ENCODE measurements at regions not wholly inside any gene's neighbourhood (a gene's known extent, or its start where the extent isn't known, plus 50 kb on each side); places are given as distances from the start of the nearest gene placed in this dataset.

DNA sequence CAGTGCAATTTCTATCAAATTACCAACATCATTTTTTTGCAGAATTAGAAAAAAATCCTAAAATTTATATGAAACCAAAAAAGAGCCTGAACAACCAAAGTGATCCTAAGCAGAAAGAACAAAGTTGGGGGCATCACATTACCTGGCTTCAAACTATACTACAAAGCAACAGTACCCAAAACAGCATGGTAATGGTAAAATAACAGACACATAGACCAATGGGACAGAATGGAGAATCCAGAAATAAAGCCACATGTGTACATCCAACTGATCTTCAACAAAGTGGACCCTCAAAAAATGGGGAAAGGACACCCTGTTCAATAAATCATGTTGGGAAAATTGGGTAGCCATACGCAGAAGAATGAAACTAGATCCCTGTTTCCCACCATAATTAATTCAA, 245.7 kb upstream of the CTAGE1 start:
- H3K27ac ChIP-seq, result no peak overlapping the region
- H3K27me3 ChIP-seq, result no peaks in the 10 kb centered on the region
- DNase-seq (ENCODE audit: low spot score in 2 of 2), result no peak
- no peak for TF ChIP-seq EP300 (IDR thresholded peaks at IDR 0.05)
- 90% methylated on average over 1 of the region's 1 CpG for WGBS
- H3K36me3 ChIP-seq, result no peaks in the 10 kb centered on the region
- no peaks in the 10 kb centered on the region for H3K4me1 ChIP-seq
- peaks cover 14% of the 10 kb centered on the region for H3K9me3 ChIP-seq
- no peak overlapping the region for H3K4me3 ChIP-seq

DNA sequence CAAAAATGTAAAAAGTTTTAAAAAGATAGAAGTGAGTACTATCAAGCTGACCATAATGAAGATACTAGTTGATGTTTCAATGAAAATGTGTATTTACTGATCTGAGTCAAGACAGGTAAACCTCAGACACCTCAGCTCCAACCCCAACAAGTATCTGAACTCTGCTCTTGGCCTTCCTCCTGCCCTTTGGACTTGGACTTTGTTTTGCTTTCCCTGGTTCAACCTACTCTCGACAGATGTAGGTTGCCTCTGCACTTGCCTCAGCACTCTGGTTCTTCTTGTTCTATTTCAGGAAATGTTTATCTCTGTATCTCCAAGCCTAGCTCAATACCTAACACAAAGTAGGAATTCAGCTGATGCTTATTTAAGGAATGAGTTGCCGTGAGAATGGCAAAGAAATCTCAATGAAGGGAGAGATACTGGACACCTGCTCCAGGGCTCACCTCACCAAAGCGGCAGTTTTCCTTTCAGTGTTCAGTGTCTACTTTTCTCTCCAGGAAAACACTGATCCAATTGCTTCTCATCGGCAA, 248.8 kb upstream of the CTAGE1 start:
- no peaks in the 10 kb centered on the region for H3K27me3 ChIP-seq
- no peaks in the 10 kb centered on the region for H3K4me1 ChIP-seq
- H3K9me3 ChIP-seq, result peaks cover 14% of the 10 kb centered on the region
- no peak overlapping the region for H3K27ac ChIP-seq
- 85% methylated on average over 4 of the region's 4 CpGs for WGBS
- no peak for TF ChIP-seq EP300 (IDR thresholded peaks at IDR 0.05)
- TF ChIP-seq POLR2AphosphoS5 (IDR thresholded peaks at IDR 0.05), result no peak
- TF ChIP-seq, protein P1, sequence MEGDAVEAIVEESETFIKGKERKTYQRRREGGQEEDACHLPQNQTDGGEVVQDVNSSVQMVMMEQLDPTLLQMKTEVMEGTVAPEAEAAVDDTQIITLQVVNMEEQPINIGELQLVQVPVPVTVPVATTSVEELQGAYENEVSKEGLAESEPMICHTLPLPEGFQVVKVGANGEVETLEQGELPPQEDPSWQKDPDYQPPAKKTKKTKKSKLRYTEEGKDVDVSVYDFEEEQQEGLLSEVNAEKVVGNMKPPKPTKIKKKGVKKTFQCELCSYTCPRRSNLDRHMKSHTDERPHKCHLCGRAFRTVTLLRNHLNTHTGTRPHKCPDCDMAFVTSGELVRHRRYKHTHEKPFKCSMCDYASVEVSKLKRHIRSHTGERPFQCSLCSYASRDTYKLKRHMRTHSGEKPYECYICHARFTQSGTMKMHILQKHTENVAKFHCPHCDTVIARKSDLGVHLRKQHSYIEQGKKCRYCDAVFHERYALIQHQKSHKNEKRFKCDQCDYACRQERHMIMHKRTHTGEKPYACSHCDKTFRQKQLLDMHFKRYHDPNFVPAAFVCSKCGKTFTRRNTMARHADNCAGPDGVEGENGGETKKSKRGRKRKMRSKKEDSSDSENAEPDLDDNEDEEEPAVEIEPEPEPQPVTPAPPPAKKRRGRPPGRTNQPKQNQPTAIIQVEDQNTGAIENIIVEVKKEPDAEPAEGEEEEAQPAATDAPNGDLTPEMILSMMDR (IDR thresholded peaks at IDR 0.05), result no peak
- TF ChIP-seq POLR2A (IDR thresholded peaks at IDR 0.05), result no peak
- no peak overlapping the region for H3K4me3 ChIP-seq
- no peaks in the 10 kb centered on the region for H3K36me3 ChIP-seq
- no peak for DNase-seq (ENCODE audit: low spot score in 2 of 2)

DNA sequence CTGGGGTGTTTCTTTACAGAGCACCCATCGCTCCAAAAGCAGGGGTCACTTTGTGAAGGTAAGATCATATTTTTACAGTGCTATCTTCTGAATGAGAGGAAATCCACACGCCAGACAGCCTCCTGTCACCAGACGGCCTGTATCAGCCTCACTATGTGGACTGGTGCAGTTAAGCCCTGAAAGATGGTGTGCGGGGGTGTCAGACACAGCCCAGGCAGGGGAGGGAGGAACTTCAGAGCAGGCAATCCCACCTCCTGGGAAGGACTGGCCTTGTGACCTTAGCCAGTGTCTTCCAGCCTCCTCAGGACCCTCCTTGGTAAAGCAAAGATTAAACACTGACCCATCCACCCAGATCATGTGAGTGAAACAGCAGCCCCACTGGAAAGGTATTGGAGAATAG, 249.4 kb upstream of the CTAGE1 start:
- Histone ChIP-seq H3K36me3 (no peaks in the 10 kb centered on the region), H3K27ac (no peak overlapping the region), H3K9me3 (peaks cover 14% of the 10 kb centered on the region), H3K27me3 (no peaks in the 10 kb centered on the region), H3K4me1 (no peaks in the 10 kb centered on the region), H3K4me3 (no peak overlapping the region)
- TF ChIP-seq POLR2A (IDR thresholded peaks at IDR 0.05) (no peak), POLR2AphosphoS5 (IDR thresholded peaks at IDR 0.05) (no peak), EP300 (IDR thresholded peaks at IDR 0.05) (no peak)
- TF ChIP-seq, protein P1 (IDR thresholded peaks at IDR 0.05), result no peak
- DNase-seq (ENCODE audit: low spot score in 2 of 2), result no peak
- WGBS, result 78% methylated on average over 4 of the region's 4 CpGs

DNA sequence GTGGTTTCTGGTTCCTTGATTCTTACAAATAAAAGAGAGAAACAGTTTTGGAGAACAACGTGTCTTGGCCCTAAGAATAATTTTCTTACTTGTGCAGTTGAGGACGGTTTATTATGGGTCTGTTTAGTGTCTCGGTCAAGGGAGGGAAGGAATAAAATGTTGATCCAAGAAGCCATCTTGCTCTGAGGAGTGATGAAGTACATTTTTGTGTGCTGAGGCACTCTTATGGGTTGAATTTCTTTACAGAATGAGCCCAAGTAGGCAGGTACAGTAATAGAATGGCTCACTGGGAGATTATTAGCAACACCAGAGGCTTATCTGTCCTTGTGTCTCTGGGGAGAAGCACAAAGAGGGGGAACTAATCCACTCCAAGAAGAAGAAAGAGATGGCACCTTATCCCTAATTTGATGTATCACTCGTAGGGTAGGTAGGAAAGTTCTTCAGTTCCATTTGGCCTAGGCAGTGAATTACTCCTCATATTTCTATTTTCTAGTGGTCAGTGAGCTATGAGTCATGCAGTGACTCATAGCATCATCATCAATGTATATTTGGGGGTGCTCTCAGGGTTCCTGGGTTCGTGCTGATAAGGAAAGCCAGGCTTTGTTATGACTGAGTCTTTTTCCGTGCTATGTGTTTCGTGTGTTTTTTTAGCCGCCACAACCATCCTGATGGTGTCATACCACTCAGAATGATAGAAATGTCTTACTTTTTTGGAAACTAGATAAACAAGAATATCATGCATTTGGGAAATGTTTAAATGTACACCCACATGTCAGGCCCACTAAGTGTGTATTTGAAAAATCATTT, 250.1 kb upstream of the CTAGE1 start:
- H3K36me3 ChIP-seq, result no peaks in the 10 kb centered on the region
- no peak overlapping the region for H3K27ac ChIP-seq
- WGBS, result 86% methylated on average over 8 of the region's 8 CpGs
- TF ChIP-seq, protein P1 (IDR thresholded peaks at IDR 0.05), result no peak
- no peak for TF ChIP-seq POLR2AphosphoS5 (IDR thresholded peaks at IDR 0.05)
- TF ChIP-seq POLR2A (IDR thresholded peaks at IDR 0.05), result no peak
- TF ChIP-seq EP300 (IDR thresholded peaks at IDR 0.05), result no peak
- no peak overlapping the region for H3K4me3 ChIP-seq
- DNase-seq (ENCODE audit: low spot score in 2 of 2), result no peak
- H3K9me3 ChIP-seq, result peaks cover 14% of the 10 kb centered on the region
- no peaks in the 10 kb centered on the region for H3K4me1 ChIP-seq
- no peaks in the 10 kb centered on the region for H3K27me3 ChIP-seq

DNA sequence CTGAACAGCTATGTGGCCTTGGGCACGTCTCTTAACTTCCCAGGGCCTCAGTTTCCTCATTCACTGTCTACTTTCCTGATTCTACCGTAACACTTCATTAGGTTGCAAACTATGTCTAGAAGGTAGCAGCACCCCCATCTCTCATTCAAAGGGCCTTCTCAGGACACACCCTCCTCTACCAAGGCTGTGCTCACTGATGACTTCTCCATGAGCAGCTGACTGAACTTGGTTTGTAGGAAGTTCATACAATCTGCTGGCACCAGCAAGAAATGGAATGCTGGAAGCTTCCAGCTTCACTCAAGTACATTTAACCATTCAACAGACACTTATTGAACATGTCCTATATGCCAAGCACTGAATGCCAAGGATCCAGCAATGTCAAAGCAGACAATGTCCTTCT, 250.8 kb upstream of the CTAGE1 start:
- Histone ChIP-seq H3K27ac (no peak overlapping the region), H3K4me1 (no peaks in the 10 kb centered on the region), H3K4me3 (no peak overlapping the region), H3K9me3 (peaks cover 12% of the 10 kb centered on the region), H3K27me3 (no peaks in the 10 kb centered on the region), H3K36me3 (no peaks in the 10 kb centered on the region)
- DNase-seq (ENCODE audit: low spot score in 2 of 2), result no peak
- TF ChIP-seq, protein P1 (IDR thresholded peaks at IDR 0.05), result no peak
- TF ChIP-seq EP300 (IDR thresholded peaks at IDR 0.05) (no peak), POLR2AphosphoS5 (IDR thresholded peaks at IDR 0.05) (no peak), POLR2A (IDR thresholded peaks at IDR 0.05) (no peak)
- WGBS, result 91% methylated on average over 2 of the region's 2 CpGs

All from suprapubic skin (tissue), 4 donors.